Parathyroid adenoma (tissue), 2 donors: ENCODE measurements at regions not wholly inside any gene's neighbourhood (a gene's known extent, or its start where the extent isn't known, plus 50 kb on each side); places are given as distances from the start of the nearest gene placed in this dataset.
A peak's percentile ranks its signal among the peaks of the same experiment; 100 is the strongest.

Experiments
- H2AFZ ChIP-seq: fragments of 300-600 bp; sonication (generic); one replicate; pipeline ENCODE4 v1.7.0; 2017; ENCODE audit warnings: antibody characterized with exemption, mild to moderate bottlenecking
- H3K27ac ChIP-seq: fragments of 300-600 bp; sonication (generic); one replicate; pipeline ENCODE4 v1.7.0; 2017
- H3K27me3 ChIP-seq: fragments of 300-600 bp; sonication (generic); one replicate; pipeline ENCODE4 v1.7.0; 2017; ENCODE audit warnings: low read length; ENCODE audit not compliant: control insufficient read depth, insufficient read depth
- H3K36me3 ChIP-seq: fragments of 300-600 bp; sonication (generic); one replicate; pipeline ENCODE4 v1.7.0; 2017; ENCODE audit warnings: low read length; ENCODE audit not compliant: control insufficient read depth, insufficient read depth
- H3K4me1 ChIP-seq: fragments of 300-600 bp; sonication (generic); one replicate; pipeline ENCODE4 v1.7.0; 2017; ENCODE audit warnings: control low read depth
- H3K4me2 ChIP-seq: fragments of 300-600 bp; sonication (generic); one replicate; pipeline ENCODE4 v1.7.0; 2017; ENCODE audit warnings: low read length
- H3K4me3 ChIP-seq: fragments of 300-600 bp; sonication (generic); one replicate; pipeline ENCODE4 v1.7.0; 2017; ENCODE audit warnings: low read depth, low read length
- H3K79me2 ChIP-seq: fragments of 300-600 bp; sonication (generic); one replicate; pipeline ENCODE4 v1.7.0; 2017; ENCODE audit warnings: control low read depth
- H3K9ac ChIP-seq: fragments of 300-600 bp; sonication (generic); one replicate; pipeline ENCODE4 v1.7.0; 2017; ENCODE audit warnings: mild to moderate bottlenecking
- H3K9me3 ChIP-seq: fragments of 300-600 bp; sonication (generic); one replicate; pipeline ENCODE4 v1.7.0; 2017; ENCODE audit warnings: low read length; ENCODE audit not compliant: control insufficient read depth
- TF ChIP-seq, protein P1 (sequence below): fragments of 300-600 bp; sonication (generic); IDR thresholded peaks from one replicate; pipeline ENCODE4 v1.7.0; 2017; ENCODE audit warnings: antibody characterized with exemption, mild to moderate bottlenecking
- donor health status: primary hyperparathyroidism.

DNA sequence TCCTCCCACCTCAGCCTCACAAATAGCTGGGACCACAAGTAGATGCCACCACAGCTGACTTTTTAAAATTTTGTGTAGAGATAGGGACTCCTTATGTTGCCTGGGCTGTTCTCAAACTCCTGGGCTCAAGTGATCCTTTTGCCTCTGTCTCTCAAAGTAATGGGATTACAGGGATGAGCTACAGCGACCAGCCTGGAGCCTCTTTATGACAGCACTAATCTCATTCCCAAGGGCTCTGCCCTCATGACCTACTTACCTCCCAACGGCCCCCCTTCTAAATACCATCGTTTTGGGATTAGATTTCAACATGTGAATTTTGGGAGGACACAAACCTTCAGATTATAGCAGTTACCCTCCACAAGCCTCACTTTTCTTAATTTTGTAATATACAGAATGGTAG lies 150.6 kb upstream of the FUT8 start:
- TF ChIP-seq, protein P1, sequence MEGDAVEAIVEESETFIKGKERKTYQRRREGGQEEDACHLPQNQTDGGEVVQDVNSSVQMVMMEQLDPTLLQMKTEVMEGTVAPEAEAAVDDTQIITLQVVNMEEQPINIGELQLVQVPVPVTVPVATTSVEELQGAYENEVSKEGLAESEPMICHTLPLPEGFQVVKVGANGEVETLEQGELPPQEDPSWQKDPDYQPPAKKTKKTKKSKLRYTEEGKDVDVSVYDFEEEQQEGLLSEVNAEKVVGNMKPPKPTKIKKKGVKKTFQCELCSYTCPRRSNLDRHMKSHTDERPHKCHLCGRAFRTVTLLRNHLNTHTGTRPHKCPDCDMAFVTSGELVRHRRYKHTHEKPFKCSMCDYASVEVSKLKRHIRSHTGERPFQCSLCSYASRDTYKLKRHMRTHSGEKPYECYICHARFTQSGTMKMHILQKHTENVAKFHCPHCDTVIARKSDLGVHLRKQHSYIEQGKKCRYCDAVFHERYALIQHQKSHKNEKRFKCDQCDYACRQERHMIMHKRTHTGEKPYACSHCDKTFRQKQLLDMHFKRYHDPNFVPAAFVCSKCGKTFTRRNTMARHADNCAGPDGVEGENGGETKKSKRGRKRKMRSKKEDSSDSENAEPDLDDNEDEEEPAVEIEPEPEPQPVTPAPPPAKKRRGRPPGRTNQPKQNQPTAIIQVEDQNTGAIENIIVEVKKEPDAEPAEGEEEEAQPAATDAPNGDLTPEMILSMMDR, result no peak
- Histone ChIP-seq H3K27me3 (no peaks in the 10 kb centered on the region), H3K9me3 (no peaks in the 10 kb centered on the region), H3K79me2 (no peaks in the 10 kb centered on the region), H3K27ac (no peak overlapping the region), H3K4me1 (peaks cover 14% of the 10 kb centered on the region), H3K4me2 (no peak overlapping the region), H2AFZ (no peak overlapping the region), H3K4me3 (no peak overlapping the region), H3K9ac (no peak overlapping the region), H3K36me3 (no peaks in the 10 kb centered on the region)

DNA sequence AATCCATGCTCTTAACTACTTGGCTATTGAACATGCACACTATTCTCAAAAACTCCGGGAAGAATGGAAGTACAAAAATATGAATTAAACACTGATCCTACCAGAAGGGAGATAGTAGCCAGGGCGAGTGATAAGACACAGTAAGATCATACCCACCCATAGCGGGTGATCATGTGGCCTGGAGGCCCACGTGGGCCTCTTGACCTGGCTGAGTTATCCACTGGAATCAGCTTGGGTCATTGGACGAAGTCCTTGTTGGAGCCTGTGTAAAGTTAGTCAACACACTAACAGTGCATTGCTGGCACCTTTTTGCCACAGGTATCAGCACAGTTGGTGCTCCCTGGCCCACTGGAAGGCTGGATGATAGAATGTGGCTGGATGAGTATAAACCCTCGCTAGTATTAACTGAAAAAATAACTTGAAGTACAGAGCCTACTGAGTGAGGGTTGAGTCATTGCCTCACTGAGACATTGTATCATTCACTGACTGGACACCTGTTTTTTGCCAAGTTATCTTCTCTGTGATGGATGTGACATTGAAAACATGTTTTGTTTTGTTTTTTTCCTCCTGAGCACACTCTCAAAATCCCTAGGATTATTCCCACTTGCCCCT lies 149.2 kb upstream of the FUT8 start:
- H3K4me3 ChIP-seq, result no peak overlapping the region
- TF ChIP-seq, protein P1, result no peak
- no peak overlapping the region for H3K9ac ChIP-seq
- H3K4me2 ChIP-seq, result no peak overlapping the region
- H3K27me3 ChIP-seq, result no peaks in the 10 kb centered on the region
- H3K36me3 ChIP-seq, result no peaks in the 10 kb centered on the region
- no peaks in the 10 kb centered on the region for H3K79me2 ChIP-seq
- no peaks in the 10 kb centered on the region for H3K9me3 ChIP-seq
- H3K27ac ChIP-seq, result no peak overlapping the region
- H3K4me1 ChIP-seq, result peaks cover 3% of the 10 kb centered on the region
- peak overlapping the region; percentile 31 for H2AFZ ChIP-seq

DNA sequence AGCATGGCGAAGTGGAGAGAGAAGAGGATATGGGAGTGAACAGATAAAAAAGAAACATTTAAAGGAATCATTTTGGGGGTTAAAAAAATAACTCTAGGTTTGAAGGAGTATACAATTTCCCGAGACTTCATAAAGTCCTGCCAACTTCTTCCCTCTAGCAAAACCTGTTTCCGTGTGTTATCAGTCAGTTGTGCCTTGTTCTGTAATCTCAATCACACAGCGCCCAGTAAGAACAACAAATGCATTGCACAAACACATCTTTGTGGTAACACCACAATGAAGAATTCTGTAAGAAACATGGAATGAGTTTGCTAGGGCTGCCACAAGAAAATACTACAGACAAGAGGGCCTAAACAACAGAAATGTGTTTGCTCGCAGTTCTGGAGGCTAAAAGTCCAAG lies 144.7 kb upstream of the FUT8 start:
- Histone ChIP-seq H3K36me3 (no peaks in the 10 kb centered on the region), H3K79me2 (no peaks in the 10 kb centered on the region), H3K9ac (no peak overlapping the region), H3K4me2 (no peak overlapping the region), H3K27ac (no peak overlapping the region), H3K4me1 (peaks cover 6% of the 10 kb centered on the region), H3K9me3 (no peaks in the 10 kb centered on the region), H3K4me3 (no peak overlapping the region), H2AFZ (peak overlapping the region; percentile 29), H3K27me3 (no peaks in the 10 kb centered on the region)
- TF ChIP-seq, protein P1, result no peak

DNA sequence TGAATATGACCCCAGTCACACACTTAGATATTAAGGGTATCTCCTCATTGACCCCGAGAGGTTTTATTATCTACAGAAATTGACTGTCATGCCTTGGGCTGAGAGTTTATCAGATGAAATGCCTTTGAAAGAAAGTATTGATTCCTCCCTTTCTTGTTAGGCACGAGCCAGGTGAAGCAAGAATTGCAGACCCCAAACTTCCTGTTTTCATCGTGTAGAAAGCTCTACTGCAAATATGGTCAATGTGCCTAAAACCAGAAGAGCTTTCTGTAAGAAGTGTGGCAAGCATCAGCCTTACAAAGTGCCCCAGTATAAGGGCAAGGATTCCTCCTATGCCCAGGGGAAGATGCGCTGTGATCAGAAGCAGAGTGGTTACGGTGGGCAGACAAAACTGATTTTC lies 143.9 kb upstream of the FUT8 start:
- Histone ChIP-seq H3K4me2 (no peak overlapping the region), H3K27ac (no peak overlapping the region), H3K4me1 (peaks cover 6% of the 10 kb centered on the region), H3K79me2 (no peaks in the 10 kb centered on the region), H3K9me3 (no peaks in the 10 kb centered on the region), H3K4me3 (no peak overlapping the region), H3K9ac (no peak overlapping the region), H3K36me3 (no peaks in the 10 kb centered on the region), H2AFZ (no peak overlapping the region), H3K27me3 (no peaks in the 10 kb centered on the region)
- TF ChIP-seq, protein P1, result no peak

DNA sequence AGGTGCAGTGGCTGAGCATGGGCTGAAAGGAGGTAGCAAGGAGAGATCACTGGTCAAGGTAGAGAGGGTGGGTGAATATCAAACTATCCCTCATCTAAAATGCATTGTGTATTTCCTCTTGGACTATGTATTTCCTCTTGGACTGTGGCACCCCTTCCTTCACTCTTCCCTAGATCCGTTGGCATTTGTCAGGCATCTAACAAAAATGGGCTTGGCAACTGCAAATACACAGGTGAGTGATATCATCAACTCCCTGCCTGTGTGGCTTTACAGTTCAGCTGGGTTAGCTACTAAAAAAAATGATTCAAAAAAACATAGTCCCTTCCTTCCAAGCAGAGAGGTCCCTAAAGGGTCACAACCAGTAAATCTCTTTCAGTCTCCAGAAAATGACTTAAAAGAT lies 142.8 kb upstream of the FUT8 start:
- Histone ChIP-seq H3K27ac (no peak overlapping the region), H3K9ac (no peak overlapping the region), H3K36me3 (no peaks in the 10 kb centered on the region), H3K9me3 (no peaks in the 10 kb centered on the region), H2AFZ (no peak overlapping the region), H3K27me3 (no peaks in the 10 kb centered on the region), H3K4me2 (no peak overlapping the region), H3K4me1 (peaks cover 6% of the 10 kb centered on the region), H3K79me2 (no peaks in the 10 kb centered on the region), H3K4me3 (no peak overlapping the region)
- TF ChIP-seq, protein P1, result no peak
